ENCODE measurements at regions not wholly inside any gene's neighbourhood (a gene's known extent, or its start where the extent isn't known, plus 50 kb on each side); places are given as distances from the start of the nearest gene placed in this dataset.

DNA sequence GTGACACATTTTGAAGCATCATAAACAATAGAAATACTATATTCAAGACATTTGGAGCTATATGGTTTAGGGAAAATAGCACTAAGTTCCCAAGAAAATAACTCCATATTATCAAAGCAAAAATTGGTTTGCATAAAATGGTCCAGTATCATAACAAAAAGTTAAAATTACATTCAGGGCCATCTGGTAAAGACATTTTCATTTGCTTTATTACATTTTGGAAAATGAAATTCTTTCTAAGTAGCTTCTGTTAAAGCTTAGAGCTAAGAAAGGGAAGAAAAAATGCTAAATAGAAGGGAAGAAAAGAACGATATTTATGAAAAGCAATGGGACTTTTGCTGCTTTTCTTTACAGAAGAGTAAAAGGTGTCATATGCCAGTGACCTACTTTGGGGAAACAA is 155.4 kb upstream of the GOT2 start:
- TF ChIP-seq, protein P1, sequence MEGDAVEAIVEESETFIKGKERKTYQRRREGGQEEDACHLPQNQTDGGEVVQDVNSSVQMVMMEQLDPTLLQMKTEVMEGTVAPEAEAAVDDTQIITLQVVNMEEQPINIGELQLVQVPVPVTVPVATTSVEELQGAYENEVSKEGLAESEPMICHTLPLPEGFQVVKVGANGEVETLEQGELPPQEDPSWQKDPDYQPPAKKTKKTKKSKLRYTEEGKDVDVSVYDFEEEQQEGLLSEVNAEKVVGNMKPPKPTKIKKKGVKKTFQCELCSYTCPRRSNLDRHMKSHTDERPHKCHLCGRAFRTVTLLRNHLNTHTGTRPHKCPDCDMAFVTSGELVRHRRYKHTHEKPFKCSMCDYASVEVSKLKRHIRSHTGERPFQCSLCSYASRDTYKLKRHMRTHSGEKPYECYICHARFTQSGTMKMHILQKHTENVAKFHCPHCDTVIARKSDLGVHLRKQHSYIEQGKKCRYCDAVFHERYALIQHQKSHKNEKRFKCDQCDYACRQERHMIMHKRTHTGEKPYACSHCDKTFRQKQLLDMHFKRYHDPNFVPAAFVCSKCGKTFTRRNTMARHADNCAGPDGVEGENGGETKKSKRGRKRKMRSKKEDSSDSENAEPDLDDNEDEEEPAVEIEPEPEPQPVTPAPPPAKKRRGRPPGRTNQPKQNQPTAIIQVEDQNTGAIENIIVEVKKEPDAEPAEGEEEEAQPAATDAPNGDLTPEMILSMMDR (IDR thresholded peaks at IDR 0.05): no peak
- no peak for TF ChIP-seq POLR2A (IDR thresholded peaks at IDR 0.05)

All from testis (tissue), 2 donors.